Tibial nerve (tissue), 4 donors: ENCODE measurements at regions not wholly inside any gene's neighbourhood (a gene's known extent, or its start where the extent isn't known, plus 50 kb on each side); places are given as distances from the start of the nearest gene placed in this dataset.
A peak's percentile ranks its signal among the peaks of the same experiment; 100 is the strongest.

Experiments
- DNase-seq, 2 donors: peaks; one replicate each; pipeline ENCODE4 v3.0.0-alpha.2; 2019; ENCODE audit warnings: low spot score in 2 of 2
- H3K27ac ChIP-seq, 4 donors: fragments of 200-600 bp; sonication (generic) in 3 of 4; one replicate each; pipeline ENCODE4 v1.5.1; 2017 to 2019; ENCODE audit warnings: mild to moderate bottlenecking in 1 of 4
- H3K27me3 ChIP-seq, 2 donors: fragments of 200-600 bp; sonication (generic) in 1 of 2; one replicate each; pipeline versions ENCODE4 v1.5.1 to v1.6.0; 2017 to 2019
- H3K36me3 ChIP-seq, 3 donors: fragments of 200-600 bp; sonication (generic); one replicate each; pipeline ENCODE4 v1.5.1; 2018 to 2019
- H3K4me1 ChIP-seq, 4 donors: fragments of 200-600 bp; sonication (generic) in 3 of 4; one replicate each; pipeline ENCODE4 v1.5.1; 2017 to 2019
- H3K4me3 ChIP-seq, 4 donors: fragments of 200-600 bp; sonication (generic) in 3 of 4; one replicate each; pipeline ENCODE4 v1.5.1; 2017 to 2019; ENCODE audit warnings: mild to moderate bottlenecking in 1 of 4, moderate library complexity in 1 of 4
- H3K9me3 ChIP-seq, 4 donors: fragments of 200-600 bp; sonication (generic) in 3 of 4; one replicate each; pipeline ENCODE4 v1.5.1; 2017 to 2019
- EP300 ChIP-seq, 2 donors: sonication (generic); formaldehyde crosslinking; IDR thresholded peaks; one replicate each; pipeline ENCODE4 v1.6.1; 2017; ENCODE audit warnings: antibody characterized with exemption in 2 of 2, mild to moderate bottlenecking in 1 of 2
- POLR2A ChIP-seq, 2 donors: fragments of 450-650 bp; IDR thresholded peaks; one replicate each; pipeline ENCODE4 v1.6.1; 2017; ENCODE audit warnings: antibody characterized with exemption in 2 of 2, mild to moderate bottlenecking in 2 of 2, moderate library complexity in 2 of 2
- WGBS, 2 donors: methylation state at CpG; one replicate each; pipeline ENCODE4 v1.1.5; 2018; 5-methylcytosine and 5-hydroxymethylcytosine counted together
- TF ChIP-seq, protein P1 (sequence below), 5 experiments: fragments of 200-600 bp in 3 of 5; fragments of 450-650 bp in 2 of 5; sonication (generic) in 3 of 5; IDR thresholded peaks; one replicate each; pipeline ENCODE4 v1.5.1; 2016 to 2019; ENCODE audit warnings: antibody characterized with exemption in 5 of 5, mild to moderate bottlenecking in 3 of 5, moderate library complexity in 2 of 5

DNA sequence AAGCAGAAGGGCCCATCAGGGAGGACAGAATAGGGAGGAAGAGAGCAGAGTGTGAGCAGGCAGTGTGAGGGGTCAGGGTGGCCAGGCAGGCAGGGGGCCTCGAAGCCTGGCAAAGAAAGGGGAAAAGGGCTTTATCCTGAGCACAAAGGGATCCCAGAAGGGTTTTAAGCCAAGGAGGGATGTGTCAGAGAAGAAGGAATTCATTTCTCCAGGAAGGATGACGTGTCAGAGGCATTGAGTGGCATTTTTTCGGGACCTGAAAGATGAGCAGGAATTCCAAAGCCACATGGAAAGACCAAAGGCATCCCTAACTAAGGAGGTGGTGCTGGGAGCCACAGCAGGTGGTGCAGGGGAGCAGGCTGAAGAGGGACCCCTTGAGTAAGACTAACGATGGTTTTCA lies 132.1 kb downstream of the DICER1 start:
- 67 to 74% methylated on average over 4 of the region's 4 CpGs for WGBS, 2 donors
- no peaks in the 10 kb centered on the region for H3K36me3 ChIP-seq
- no peak for DNase-seq

DNA sequence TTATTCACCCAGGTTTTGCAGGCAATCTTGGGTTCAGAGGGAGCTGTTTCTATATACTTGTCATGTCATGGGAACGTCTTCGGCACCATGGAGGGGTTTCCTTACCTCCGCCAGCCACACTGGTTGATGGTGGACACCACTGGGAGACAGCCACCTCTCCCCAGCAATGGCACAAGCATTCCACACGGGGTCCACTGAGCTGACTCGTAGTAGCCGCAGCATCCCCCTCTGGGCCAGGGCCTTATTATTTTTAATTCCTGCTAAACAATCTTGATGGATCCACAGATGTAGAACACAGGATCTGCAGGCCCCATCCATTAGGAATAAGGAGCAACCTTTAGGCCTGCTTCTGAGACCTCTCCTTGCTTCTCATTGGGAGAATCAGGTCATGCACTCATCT lies 132.9 kb downstream of the DICER1 start:
- DNase-seq: no peak
- Histone ChIP-seq H3K4me3 (no peak overlapping the region), H3K27ac (no peak overlapping the region), H3K27me3 (no peaks in the 10 kb centered on the region), H3K9me3 (peaks cover 0 to 9% (median 1%) of the 10 kb centered on the region in 4 donors), H3K4me1 (no peaks in the 10 kb centered on the region), H3K36me3 (no peaks in the 10 kb centered on the region)
- TF ChIP-seq, protein P1, sequence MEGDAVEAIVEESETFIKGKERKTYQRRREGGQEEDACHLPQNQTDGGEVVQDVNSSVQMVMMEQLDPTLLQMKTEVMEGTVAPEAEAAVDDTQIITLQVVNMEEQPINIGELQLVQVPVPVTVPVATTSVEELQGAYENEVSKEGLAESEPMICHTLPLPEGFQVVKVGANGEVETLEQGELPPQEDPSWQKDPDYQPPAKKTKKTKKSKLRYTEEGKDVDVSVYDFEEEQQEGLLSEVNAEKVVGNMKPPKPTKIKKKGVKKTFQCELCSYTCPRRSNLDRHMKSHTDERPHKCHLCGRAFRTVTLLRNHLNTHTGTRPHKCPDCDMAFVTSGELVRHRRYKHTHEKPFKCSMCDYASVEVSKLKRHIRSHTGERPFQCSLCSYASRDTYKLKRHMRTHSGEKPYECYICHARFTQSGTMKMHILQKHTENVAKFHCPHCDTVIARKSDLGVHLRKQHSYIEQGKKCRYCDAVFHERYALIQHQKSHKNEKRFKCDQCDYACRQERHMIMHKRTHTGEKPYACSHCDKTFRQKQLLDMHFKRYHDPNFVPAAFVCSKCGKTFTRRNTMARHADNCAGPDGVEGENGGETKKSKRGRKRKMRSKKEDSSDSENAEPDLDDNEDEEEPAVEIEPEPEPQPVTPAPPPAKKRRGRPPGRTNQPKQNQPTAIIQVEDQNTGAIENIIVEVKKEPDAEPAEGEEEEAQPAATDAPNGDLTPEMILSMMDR (IDR thresholded peaks at IDR 0.05): no peak
- WGBS, 2 donors: 82% methylated on average over 6 of the region's 6 CpGs

More for the DNA sequence above, 132.1 kb downstream of the DICER1 start:
- Histone ChIP-seq H3K4me1 (no peaks in the 10 kb centered on the region), H3K27ac (no peak overlapping the region), H3K9me3 (peaks cover 0 to 14% (median 2%) of the 10 kb centered on the region in 4 donors), H3K4me3 (no peak overlapping the region), H3K27me3 (no peaks in the 10 kb centered on the region)
- TF ChIP-seq POLR2A (IDR thresholded peaks at IDR 0.05) (no peak), EP300 (IDR thresholded peaks at IDR 0.05) (no peak)
- TF ChIP-seq, protein P1 (IDR thresholded peaks at IDR 0.05): no peak

DNA sequence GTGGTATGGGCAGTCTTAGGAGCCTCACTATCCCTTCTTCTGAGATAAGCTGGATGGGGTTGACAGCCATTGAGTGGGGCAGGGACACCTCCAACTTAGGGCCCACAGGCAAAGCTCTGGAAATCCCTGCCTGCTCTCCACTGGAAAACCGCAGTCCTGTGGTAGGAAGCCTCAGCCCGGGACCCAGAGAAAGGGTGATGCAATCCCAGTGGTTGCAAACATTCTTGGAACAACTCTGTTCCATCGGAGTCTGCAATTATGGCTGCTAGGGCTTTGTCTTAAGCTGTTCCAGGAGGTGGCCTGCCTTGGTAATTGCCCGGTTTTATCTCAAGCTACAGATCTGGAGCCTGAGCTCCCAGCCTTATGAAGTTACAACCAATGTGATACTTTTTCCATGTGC lies 133.4 kb downstream of the DICER1 start:
- H3K36me3 ChIP-seq: no peaks in the 10 kb centered on the region
- H3K9me3 ChIP-seq: peaks cover 0 to 6% (median 0%) of the 10 kb centered on the region in 4 donors
- no peaks in the 10 kb centered on the region for H3K4me1 ChIP-seq
- H3K27ac ChIP-seq: no peak overlapping the region
- DNase-seq: no peak
- TF ChIP-seq EP300 (IDR thresholded peaks at IDR 0.05) (no peak), POLR2A (IDR thresholded peaks at IDR 0.05) (no peak)
- TF ChIP-seq, protein P1 (IDR thresholded peaks at IDR 0.05): no peak
- WGBS, 2 donors: 70 to 77% methylated on average over 4 of the region's 4 CpGs
- no peak overlapping the region for H3K4me3 ChIP-seq
- no peaks in the 10 kb centered on the region for H3K27me3 ChIP-seq

DNA sequence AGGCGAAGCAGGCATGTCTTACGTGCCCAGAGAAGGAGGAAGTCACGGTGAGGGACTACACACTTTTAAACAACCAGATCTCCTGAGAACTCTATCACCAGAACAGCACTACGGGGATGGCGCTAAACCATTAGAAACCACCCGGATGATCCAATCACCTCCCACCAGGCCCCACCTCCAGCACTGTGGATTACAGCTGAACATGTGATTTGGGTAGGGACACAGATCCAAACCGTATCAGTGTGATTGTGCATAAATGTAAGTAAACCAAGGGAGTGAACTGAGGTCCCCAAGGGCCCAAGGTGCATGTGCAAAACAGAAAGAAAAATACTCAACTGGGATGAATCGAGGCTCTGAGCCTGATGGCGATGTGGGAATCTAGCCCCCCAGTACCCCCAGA lies 134.2 kb downstream of the DICER1 start:
- no peak for DNase-seq
- WGBS, 2 donors: 85 to 89% methylated on average over 9 of the region's 9 CpGs
- TF ChIP-seq EP300 (IDR thresholded peaks at IDR 0.05) (no peak), POLR2A (IDR thresholded peaks at IDR 0.05) (no peak)
- TF ChIP-seq, protein P1 (IDR thresholded peaks at IDR 0.05): no peak
- Histone ChIP-seq H3K27ac (no peak overlapping the region), H3K36me3 (no peaks in the 10 kb centered on the region), H3K27me3 (no peaks in the 10 kb centered on the region), H3K4me1 (no peaks in the 10 kb centered on the region), H3K4me3 (no peak overlapping the region), H3K9me3 (peaks cover 0 to 4% (median 0%) of the 10 kb centered on the region in 4 donors)

DNA sequence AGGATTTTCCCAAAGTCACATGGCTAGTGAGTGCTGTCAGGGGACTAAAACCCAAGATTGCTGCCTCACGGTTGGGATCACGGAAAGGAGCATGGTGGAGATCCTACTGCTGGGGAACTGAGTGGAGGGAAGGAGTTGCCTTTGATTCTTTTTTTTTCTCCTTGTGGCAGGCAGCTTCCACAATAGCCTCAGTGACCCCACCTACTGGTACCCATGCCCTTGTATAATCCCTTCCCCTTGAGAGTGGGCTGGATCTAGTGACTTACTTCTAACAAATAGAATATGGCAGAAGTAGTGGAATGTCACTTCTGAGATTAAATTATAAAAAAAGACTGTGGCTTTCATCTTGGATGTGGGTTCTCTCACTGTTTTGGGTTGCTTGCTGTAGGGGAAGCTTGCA lies 135.7 kb downstream of the DICER1 start:
- no peaks in the 10 kb centered on the region for H3K27me3 ChIP-seq
- H3K9me3 ChIP-seq: peaks cover 0 to 4% (median 0%) of the 10 kb centered on the region in 4 donors
- no peak overlapping the region for H3K4me3 ChIP-seq
- 81 to 84% methylated on average over 2 of the region's 2 CpGs for WGBS, 2 donors
- DNase-seq: no peak
- no peak for TF ChIP-seq EP300 (IDR thresholded peaks at IDR 0.05)
- H3K27ac ChIP-seq: no peak overlapping the region
- no peaks in the 10 kb centered on the region for H3K4me1 ChIP-seq
- no peaks in the 10 kb centered on the region for H3K36me3 ChIP-seq

DNA sequence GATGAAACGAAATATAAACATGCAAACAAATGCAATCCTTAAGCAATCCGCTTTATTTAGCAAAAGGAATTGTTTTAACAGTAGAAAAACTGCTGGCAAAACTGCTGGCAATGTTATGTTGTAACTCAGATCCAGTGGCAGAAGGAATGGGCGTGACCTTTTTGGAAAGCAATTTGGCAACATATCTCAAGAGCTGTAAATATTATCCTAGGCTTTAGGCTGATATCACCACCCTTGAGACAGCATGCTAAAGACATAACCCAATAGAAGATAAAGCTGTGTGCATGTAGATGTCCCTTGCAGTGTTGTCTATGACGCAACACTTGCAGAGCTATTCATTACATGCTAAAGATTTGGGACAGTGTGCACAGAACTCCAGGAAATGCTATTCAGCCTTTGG lies 138.5 kb downstream of the DICER1 start:
- no peaks in the 10 kb centered on the region for H3K27me3 ChIP-seq
- peaks cover 0 to 15% (median 0%) of the 10 kb centered on the region in 4 donors for H3K9me3 ChIP-seq
- no peak overlapping the region for H3K27ac ChIP-seq
- DNase-seq: no peak
- H3K4me1 ChIP-seq: no peaks in the 10 kb centered on the region
- H3K4me3 ChIP-seq: no peak overlapping the region
- no peaks in the 10 kb centered on the region for H3K36me3 ChIP-seq
- 61 to 63% methylated on average over 4 of the region's 4 CpGs for WGBS, 2 donors
- peak in 1 of 2 donors; percentile 17 for TF ChIP-seq EP300 (IDR thresholded peaks at IDR 0.05)
- TF ChIP-seq, protein P1 (IDR thresholded peaks at IDR 0.05): no peak
- TF ChIP-seq POLR2A (IDR thresholded peaks at IDR 0.05): no peak
